HCT116 (cell line): ENCODE measurements at regions not wholly inside any gene's neighbourhood (a gene's known extent, or its start where the extent isn't known, plus 50 kb on each side); places are given as distances from the start of the nearest gene placed in this dataset.

Experiments used
- POLR2A ChIP-seq: IDR thresholded peaks from 2 replicates; pipeline ENCODE4 v1.7.0; 2011; ENCODE audit warnings: borderline replicate concordance; ENCODE audit not compliant: insufficient read depth, insufficient read length; ENCODE audit errors: extremely low read depth
- TF ChIP-seq, protein P1 (sequence below), 3 experiments: fragments of 200-600 bp in 1 of 3; sonication (generic) in 1 of 3; IDR thresholded peaks in 2 of 3; conservative IDR thresholded peaks in 1 of 3; 2 replicates each; pipeline ENCODE4 v1.5.1; 2012 to 2017; ENCODE audit warnings: low read depth in 2 of 3, low read length in 2 of 3, antibody characterized with exemption in 1 of 3, borderline replicate concordance in 1 of 3, control low read depth in 1 of 3, mild to moderate bottlenecking in 1 of 3, mixed read lengths in 1 of 3, mixed run types in 1 of 3, moderate library complexity in 1 of 3; ENCODE audit not compliant: insufficient read depth in 1 of 3

DNA sequence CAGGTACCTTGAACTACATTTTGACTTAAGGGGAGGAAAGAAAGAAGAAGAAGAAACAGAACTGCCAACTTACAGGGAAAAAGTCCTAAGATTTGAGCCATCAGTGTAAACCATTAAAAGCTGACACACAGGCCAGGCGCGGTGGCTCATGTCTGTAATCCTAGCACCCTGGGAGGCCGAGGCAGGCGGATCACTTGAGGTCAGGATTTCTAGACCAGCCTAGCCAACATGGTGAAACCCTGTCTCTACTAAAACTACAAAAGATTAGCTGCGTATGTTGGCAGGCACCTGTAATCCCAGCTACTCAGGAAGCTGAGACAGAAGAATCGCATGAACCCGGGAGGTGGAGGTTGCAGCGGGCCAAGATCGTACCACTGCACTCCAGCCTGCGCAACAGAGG lies 389.7 kb upstream of the FAM241A start:
- TF ChIP-seq, protein P1, sequence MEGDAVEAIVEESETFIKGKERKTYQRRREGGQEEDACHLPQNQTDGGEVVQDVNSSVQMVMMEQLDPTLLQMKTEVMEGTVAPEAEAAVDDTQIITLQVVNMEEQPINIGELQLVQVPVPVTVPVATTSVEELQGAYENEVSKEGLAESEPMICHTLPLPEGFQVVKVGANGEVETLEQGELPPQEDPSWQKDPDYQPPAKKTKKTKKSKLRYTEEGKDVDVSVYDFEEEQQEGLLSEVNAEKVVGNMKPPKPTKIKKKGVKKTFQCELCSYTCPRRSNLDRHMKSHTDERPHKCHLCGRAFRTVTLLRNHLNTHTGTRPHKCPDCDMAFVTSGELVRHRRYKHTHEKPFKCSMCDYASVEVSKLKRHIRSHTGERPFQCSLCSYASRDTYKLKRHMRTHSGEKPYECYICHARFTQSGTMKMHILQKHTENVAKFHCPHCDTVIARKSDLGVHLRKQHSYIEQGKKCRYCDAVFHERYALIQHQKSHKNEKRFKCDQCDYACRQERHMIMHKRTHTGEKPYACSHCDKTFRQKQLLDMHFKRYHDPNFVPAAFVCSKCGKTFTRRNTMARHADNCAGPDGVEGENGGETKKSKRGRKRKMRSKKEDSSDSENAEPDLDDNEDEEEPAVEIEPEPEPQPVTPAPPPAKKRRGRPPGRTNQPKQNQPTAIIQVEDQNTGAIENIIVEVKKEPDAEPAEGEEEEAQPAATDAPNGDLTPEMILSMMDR (IDR thresholded peaks at IDR 0.05 in 2 of 3, conservative IDR thresholded peaks at IDR 0.05 in 1 of 3; ENCODE audit: borderline replicate concordance in 1 of 3, insufficient read depth in 1 of 3, low read depth in 2 of 3, low read length in 2 of 3) = no peak
- no peak for TF ChIP-seq POLR2A
